Smooth muscle cell (in vitro differentiated cells): ENCODE measurements at regions not wholly inside any gene's neighbourhood (a gene's known extent, or its start where the extent isn't known, plus 50 kb on each side); places are given as distances from the start of the nearest gene placed in this dataset.

Source experiments
- DNase-seq: peaks from one replicate; lab custom pipeline; 2025; ENCODE audit not compliant: unreplicated experiment; lab: John Stamatoyannopoulos, UW
- H2AFZ ChIP-seq: fragments of 200-600 bp; sonication (generic); 2 replicates; pipeline ENCODE4 v1.6.0; 2016; ENCODE audit warnings: antibody characterized with exemption, low read depth, mild to moderate bottlenecking
- H3F3A ChIP-seq: fragments of 200-600 bp; sonication (generic); 2 replicates; pipeline ENCODE4 v1.6.0; 2017; ENCODE audit warnings: antibody characterized with exemption, low read depth
- H3K27ac ChIP-seq: fragments of 200-600 bp; sonication (generic); 2 replicates; pipeline ENCODE4 v1.5.1; 2016; ENCODE audit warnings: low read depth, mild to moderate bottlenecking
- H3K27me3 ChIP-seq: fragments of 200-600 bp; sonication (generic); 2 replicates; pipeline ENCODE4 v1.6.1; 2016; ENCODE audit warnings: low read depth, mild to moderate bottlenecking
- H3K36me3 ChIP-seq: fragments of 200-600 bp; sonication (generic); 2 replicates; pipeline ENCODE4 v1.5.1; 2016; ENCODE audit warnings: low read depth
- H3K4me1 ChIP-seq: fragments of 200-600 bp; sonication (generic); 2 replicates; pipeline ENCODE4 v1.5.1; 2016; ENCODE audit warnings: low read depth
- H3K4me2 ChIP-seq: fragments of 200-600 bp; sonication (generic); 2 replicates; pipeline ENCODE4 v1.6.0; 2016; ENCODE audit warnings: mild to moderate bottlenecking
- H3K4me3 ChIP-seq: fragments of 200-600 bp; sonication (generic); 2 replicates; pipeline ENCODE4 v1.5.1; 2016; ENCODE audit warnings: mild to moderate bottlenecking
- H3K79me2 ChIP-seq: fragments of 200-600 bp; sonication (generic); 2 replicates; pipeline ENCODE4 v1.6.0; 2016; ENCODE audit warnings: low read depth, mild to moderate bottlenecking
- H3K9ac ChIP-seq: fragments of 200-600 bp; sonication (generic); 2 replicates; pipeline ENCODE4 v1.6.0; 2016; ENCODE audit warnings: low read depth
- H3K9me3 ChIP-seq: fragments of 200-600 bp; sonication (generic); replicated peaks from 2 replicates; pipeline ENCODE4 v1.5.1; 2016; ENCODE audit warnings: low read depth
- H4K20me1 ChIP-seq: fragments of 200-600 bp; sonication (generic); 2 replicates; pipeline ENCODE4 v1.6.0; 2016; ENCODE audit warnings: low read depth
- CTCF ChIP-seq: fragments of 200-600 bp; sonication (generic); IDR thresholded peaks from 2 replicates; pipeline ENCODE4 v1.5.1; 2017; ENCODE audit warnings: borderline replicate concordance, mild to moderate bottlenecking, antibody characterized with exemption; ENCODE audit not compliant: insufficient read depth, poor library complexity, severe bottlenecking
- WGBS: methylation state at CpG from one replicate; pipeline ENCODE4 v1.1.7; 2016; ENCODE audit warnings: low lambda C conversion rate; 5-methylcytosine and 5-hydroxymethylcytosine counted together

GRCh38 chr16:64278196-64278595 lies 843.7 kb downstream of the CDH11 start:
- no peak for DNase-seq
- Histone ChIP-seq H3K27me3 (no peaks in the 10 kb centered on the region), H3K36me3 (no peaks in the 10 kb centered on the region), H3K9ac (no peak overlapping the region), H3F3A (no peaks in the 10 kb centered on the region), H3K4me2 (no peak overlapping the region), H3K4me1 (no peaks in the 10 kb centered on the region), H4K20me1 (no peaks in the 10 kb centered on the region), H3K4me3 (no peak overlapping the region), H3K9me3 (no peaks in the 10 kb centered on the region), H3K27ac (no peak overlapping the region), H3K79me2 (no peaks in the 10 kb centered on the region), H2AFZ (no peak overlapping the region)
- WGBS: 53% methylated on average over 1 of the region's 1 CpG
- no peak for TF ChIP-seq CTCF

GRCh38 chr16:64276646-64277045 lies 845.2 kb downstream of the CDH11 start:
- Histone ChIP-seq H3K4me3 (no peak overlapping the region), H3K27me3 (no peaks in the 10 kb centered on the region), H3K27ac (no peak overlapping the region), H3K36me3 (no peaks in the 10 kb centered on the region), H3K9me3 (no peaks in the 10 kb centered on the region), H3K79me2 (no peaks in the 10 kb centered on the region), H2AFZ (no peak overlapping the region), H3K9ac (no peak overlapping the region), H4K20me1 (no peaks in the 10 kb centered on the region), H3F3A (no peaks in the 10 kb centered on the region), H3K4me2 (no peak overlapping the region), H3K4me1 (no peaks in the 10 kb centered on the region)
- DNase-seq: no peak
- WGBS: 94% methylated on average over 1 of the region's 1 CpG
- TF ChIP-seq CTCF: no peak

GRCh38 chr16:64272028-64272427 lies 849.8 kb downstream of the CDH11 start:
- TF ChIP-seq CTCF: no peak
- Histone ChIP-seq H2AFZ (no peak overlapping the region), H3K4me1 (no peaks in the 10 kb centered on the region), H3K27ac (no peak overlapping the region), H4K20me1 (no peaks in the 10 kb centered on the region), H3K4me2 (no peak overlapping the region), H3K9ac (no peak overlapping the region), H3K4me3 (no peak overlapping the region), H3F3A (no peaks in the 10 kb centered on the region), H3K36me3 (no peaks in the 10 kb centered on the region), H3K27me3 (no peaks in the 10 kb centered on the region), H3K79me2 (no peaks in the 10 kb centered on the region), H3K9me3 (no peaks in the 10 kb centered on the region)
- DNase-seq: no peak

- 61% methylated on average over 1 of the region's 1 CpG for WGBS
- Histone ChIP-seq H3K4me2 (no peak overlapping the region), H3K27ac (no peak overlapping the region), H3K9ac (no peak overlapping the region), H3F3A (no peaks in the 10 kb centered on the region), H4K20me1 (no peaks in the 10 kb centered on the region), H3K79me2 (no peaks in the 10 kb centered on the region), H3K4me3 (no peak overlapping the region), H3K9me3 (no peaks in the 10 kb centered on the region), H3K4me1 (no peaks in the 10 kb centered on the region), H3K36me3 (no peaks in the 10 kb centered on the region), H2AFZ (peak overlapping the region; percentile 29), H3K27me3 (no peaks in the 10 kb centered on the region)
- TF ChIP-seq CTCF: no peak
- no peak for DNase-seq
Measured at GRCh38 chr16:64269756-64270155, 852.1 kb downstream of the CDH11 start.
